ENCODE measurements at regions not wholly inside any gene's neighbourhood (a gene's known extent, or its start where the extent isn't known, plus 50 kb on each side); places are given as distances from the start of the nearest gene placed in this dataset.

DNA sequence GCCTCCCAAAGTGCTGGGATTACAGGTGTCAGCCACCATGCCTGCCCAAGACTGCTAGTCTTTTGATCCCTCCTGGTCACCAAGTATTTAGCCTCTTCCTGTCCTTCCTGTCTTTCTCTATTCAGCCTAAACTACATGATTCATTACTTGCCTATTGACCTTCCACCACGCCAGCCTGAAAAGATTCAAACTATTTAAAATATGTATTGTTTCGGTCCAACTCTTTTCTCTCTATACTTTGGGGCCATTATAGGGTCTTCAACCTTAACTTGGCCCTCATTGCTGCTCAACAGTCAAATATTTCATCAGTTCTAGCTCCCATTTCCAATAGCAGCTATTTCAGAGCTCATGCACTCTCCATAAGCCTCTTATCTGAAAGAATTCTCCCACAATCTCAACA, 153.0 kb downstream of the TNFSF18 start:
- no peaks in the 10 kb centered on the region for H3K27me3 Mint-ChIP-seq (ENCODE audit: low read depth)
- CTCF ChIA-PET = no interaction called here
- DNase-seq (ENCODE audit: low spot score) = no peak
- ATAC-seq = no peak
- POLR2A ChIA-PET = no interaction called here
- H3K27ac Mint-ChIP-seq = no peak overlapping the region
- peaks cover 13% of the 10 kb centered on the region for H3K4me1 Mint-ChIP-seq
- H3K36me3 Mint-ChIP-seq = no peaks in the 10 kb centered on the region
- H3K4me3 Mint-ChIP-seq = no peak overlapping the region
- H3K9me3 Mint-ChIP-seq = no peaks in the 10 kb centered on the region
- TF ChIP-seq, protein P1, sequence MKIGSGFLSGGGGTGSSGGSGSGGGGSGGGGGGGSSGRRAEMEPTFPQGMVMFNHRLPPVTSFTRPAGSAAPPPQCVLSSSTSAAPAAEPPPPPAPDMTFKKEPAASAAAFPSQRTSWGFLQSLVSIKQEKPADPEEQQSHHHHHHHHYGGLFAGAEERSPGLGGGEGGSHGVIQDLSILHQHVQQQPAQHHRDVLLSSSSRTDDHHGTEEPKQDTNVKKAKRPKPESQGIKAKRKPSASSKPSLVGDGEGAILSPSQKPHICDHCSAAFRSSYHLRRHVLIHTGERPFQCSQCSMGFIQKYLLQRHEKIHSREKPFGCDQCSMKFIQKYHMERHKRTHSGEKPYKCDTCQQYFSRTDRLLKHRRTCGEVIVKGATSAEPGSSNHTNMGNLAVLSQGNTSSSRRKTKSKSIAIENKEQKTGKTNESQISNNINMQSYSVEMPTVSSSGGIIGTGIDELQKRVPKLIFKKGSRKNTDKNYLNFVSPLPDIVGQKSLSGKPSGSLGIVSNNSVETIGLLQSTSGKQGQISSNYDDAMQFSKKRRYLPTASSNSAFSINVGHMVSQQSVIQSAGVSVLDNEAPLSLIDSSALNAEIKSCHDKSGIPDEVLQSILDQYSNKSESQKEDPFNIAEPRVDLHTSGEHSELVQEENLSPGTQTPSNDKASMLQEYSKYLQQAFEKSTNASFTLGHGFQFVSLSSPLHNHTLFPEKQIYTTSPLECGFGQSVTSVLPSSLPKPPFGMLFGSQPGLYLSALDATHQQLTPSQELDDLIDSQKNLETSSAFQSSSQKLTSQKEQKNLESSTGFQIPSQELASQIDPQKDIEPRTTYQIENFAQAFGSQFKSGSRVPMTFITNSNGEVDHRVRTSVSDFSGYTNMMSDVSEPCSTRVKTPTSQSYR (CRISPR knock-in tag; IDR thresholded peaks at IDR 0.05) = no peak
- TF ChIP-seq, protein P2, sequence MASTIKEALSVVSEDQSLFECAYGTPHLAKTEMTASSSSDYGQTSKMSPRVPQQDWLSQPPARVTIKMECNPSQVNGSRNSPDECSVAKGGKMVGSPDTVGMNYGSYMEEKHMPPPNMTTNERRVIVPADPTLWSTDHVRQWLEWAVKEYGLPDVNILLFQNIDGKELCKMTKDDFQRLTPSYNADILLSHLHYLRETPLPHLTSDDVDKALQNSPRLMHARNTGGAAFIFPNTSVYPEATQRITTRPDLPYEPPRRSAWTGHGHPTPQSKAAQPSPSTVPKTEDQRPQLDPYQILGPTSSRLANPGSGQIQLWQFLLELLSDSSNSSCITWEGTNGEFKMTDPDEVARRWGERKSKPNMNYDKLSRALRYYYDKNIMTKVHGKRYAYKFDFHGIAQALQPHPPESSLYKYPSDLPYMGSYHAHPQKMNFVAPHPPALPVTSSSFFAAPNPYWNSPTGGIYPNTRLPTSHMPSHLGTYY (CRISPR knock-in tag; IDR thresholded peaks at IDR 0.05) = no peak
- no peak for TF ChIP-seq ZNF138 (CRISPR knock-in tag; conservative IDR thresholded peaks at IDR 0.05)
- TF ChIP-seq IRF2 (CRISPR knock-in tag; IDR thresholded peaks at IDR 0.05; ENCODE audit: borderline replicate concordance, low read depth) = no peak
- TF ChIP-seq FOXP1 (CRISPR knock-in tag; IDR thresholded peaks at IDR 0.05; ENCODE audit: borderline replicate concordance) = no peak
- TF ChIP-seq CREB1 (CRISPR knock-in tag; IDR thresholded peaks at IDR 0.05) = no peak
- no peak for TF ChIP-seq SP1 (CRISPR knock-in tag; conservative IDR thresholded peaks at IDR 0.05)
- TF ChIP-seq, protein P3, sequence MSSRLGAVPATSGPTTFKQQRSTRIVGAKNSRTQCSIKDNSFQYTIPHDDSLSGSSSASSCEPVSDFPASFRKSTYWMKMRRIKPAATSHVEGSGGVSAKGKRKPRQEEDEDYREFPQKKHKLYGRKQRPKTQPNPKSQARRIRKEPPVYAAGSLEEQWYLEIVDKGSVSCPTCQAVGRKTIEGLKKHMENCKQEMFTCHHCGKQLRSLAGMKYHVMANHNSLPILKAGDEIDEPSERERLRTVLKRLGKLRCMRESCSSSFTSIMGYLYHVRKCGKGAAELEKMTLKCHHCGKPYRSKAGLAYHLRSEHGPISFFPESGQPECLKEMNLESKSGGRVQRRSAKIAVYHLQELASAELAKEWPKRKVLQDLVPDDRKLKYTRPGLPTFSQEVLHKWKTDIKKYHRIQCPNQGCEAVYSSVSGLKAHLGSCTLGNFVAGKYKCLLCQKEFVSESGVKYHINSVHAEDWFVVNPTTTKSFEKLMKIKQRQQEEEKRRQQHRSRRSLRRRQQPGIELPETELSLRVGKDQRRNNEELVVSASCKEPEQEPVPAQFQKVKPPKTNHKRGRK (CRISPR knock-in tag; IDR thresholded peaks at IDR 0.05; ENCODE audit: borderline replicate concordance) = no peak
- TF ChIP-seq, protein P4, sequence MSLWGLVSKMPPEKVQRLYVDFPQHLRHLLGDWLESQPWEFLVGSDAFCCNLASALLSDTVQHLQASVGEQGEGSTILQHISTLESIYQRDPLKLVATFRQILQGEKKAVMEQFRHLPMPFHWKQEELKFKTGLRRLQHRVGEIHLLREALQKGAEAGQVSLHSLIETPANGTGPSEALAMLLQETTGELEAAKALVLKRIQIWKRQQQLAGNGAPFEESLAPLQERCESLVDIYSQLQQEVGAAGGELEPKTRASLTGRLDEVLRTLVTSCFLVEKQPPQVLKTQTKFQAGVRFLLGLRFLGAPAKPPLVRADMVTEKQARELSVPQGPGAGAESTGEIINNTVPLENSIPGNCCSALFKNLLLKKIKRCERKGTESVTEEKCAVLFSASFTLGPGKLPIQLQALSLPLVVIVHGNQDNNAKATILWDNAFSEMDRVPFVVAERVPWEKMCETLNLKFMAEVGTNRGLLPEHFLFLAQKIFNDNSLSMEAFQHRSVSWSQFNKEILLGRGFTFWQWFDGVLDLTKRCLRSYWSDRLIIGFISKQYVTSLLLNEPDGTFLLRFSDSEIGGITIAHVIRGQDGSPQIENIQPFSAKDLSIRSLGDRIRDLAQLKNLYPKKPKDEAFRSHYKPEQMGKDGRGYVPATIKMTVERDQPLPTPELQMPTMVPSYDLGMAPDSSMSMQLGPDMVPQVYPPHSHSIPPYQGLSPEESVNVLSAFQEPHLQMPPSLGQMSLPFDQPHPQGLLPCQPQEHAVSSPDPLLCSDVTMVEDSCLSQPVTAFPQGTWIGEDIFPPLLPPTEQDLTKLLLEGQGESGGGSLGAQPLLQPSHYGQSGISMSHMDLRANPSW (CRISPR knock-in tag; conservative IDR thresholded peaks at IDR 0.05; ENCODE audit: low read depth) = no peak
- TF ChIP-seq GRHL2 (CRISPR knock-in tag; IDR thresholded peaks at IDR 0.05; ENCODE audit: insufficient replicate concordance, severe bottlenecking) = no peak
- TF ChIP-seq ZNF416 (CRISPR knock-in tag; IDR thresholded peaks at IDR 0.05) = no peak
- TF ChIP-seq, protein P5, sequence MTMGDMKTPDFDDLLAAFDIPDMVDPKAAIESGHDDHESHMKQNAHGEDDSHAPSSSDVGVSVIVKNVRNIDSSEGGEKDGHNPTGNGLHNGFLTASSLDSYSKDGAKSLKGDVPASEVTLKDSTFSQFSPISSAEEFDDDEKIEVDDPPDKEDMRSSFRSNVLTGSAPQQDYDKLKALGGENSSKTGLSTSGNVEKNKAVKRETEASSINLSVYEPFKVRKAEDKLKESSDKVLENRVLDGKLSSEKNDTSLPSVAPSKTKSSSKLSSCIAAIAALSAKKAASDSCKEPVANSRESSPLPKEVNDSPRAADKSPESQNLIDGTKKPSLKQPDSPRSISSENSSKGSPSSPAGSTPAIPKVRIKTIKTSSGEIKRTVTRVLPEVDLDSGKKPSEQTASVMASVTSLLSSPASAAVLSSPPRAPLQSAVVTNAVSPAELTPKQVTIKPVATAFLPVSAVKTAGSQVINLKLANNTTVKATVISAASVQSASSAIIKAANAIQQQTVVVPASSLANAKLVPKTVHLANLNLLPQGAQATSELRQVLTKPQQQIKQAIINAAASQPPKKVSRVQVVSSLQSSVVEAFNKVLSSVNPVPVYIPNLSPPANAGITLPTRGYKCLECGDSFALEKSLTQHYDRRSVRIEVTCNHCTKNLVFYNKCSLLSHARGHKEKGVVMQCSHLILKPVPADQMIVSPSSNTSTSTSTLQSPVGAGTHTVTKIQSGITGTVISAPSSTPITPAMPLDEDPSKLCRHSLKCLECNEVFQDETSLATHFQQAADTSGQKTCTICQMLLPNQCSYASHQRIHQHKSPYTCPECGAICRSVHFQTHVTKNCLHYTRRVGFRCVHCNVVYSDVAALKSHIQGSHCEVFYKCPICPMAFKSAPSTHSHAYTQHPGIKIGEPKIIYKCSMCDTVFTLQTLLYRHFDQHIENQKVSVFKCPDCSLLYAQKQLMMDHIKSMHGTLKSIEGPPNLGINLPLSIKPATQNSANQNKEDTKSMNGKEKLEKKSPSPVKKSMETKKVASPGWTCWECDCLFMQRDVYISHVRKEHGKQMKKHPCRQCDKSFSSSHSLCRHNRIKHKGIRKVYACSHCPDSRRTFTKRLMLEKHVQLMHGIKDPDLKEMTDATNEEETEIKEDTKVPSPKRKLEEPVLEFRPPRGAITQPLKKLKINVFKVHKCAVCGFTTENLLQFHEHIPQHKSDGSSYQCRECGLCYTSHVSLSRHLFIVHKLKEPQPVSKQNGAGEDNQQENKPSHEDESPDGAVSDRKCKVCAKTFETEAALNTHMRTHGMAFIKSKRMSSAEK (CRISPR knock-in tag; IDR thresholded peaks at IDR 0.05; ENCODE audit: borderline replicate concordance) = no peak
- TF ChIP-seq, protein P6, sequence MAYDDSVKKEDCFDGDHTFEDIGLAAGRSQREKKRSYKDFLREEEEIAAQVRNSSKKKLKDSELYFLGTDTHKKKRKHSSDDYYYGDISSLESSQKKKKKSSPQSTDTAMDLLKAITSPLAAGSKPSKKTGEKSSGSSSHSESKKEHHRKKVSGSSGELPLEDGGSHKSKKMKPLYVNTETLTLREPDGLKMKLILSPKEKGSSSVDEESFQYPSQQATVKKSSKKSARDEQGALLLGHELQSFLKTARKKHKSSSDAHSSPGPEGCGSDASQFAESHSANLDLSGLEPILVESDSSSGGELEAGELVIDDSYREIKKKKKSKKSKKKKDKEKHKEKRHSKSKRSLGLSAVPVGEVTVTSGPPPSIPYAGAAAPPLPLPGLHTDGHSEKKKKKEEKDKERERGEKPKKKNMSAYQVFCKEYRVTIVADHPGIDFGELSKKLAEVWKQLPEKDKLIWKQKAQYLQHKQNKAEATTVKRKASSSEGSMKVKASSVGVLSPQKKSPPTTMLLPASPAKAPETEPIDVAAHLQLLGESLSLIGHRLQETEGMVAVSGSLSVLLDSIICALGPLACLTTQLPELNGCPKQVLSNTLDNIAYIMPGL (CRISPR knock-in tag; IDR thresholded peaks at IDR 0.05) = no peak
